Testis (tissue), 2 donors: ENCODE measurements at regions not wholly inside any gene's neighbourhood (a gene's known extent, or its start where the extent isn't known, plus 50 kb on each side); places are given as distances from the start of the nearest gene placed in this dataset.
A peak's percentile ranks its signal among the peaks of the same experiment; 100 is the strongest.

ENCODE experiments used
- DNase-seq: peaks from one replicate; pipeline ENCODE4 v3.0.0-alpha.2; 2019
- H3K27ac ChIP-seq, 2 donors: fragments of 200-600 bp; sonication (generic); one replicate each; pipeline ENCODE4 v1.5.1; 2019
- H3K27me3 ChIP-seq: fragments of 200-600 bp; sonication (generic); one replicate; pipeline ENCODE4 v1.5.1; 2019
- H3K36me3 ChIP-seq: fragments of 200-600 bp; sonication (generic); one replicate; pipeline ENCODE4 v1.5.1; 2017; ENCODE audit warnings: low read depth; ENCODE audit errors: missing control alignments
- H3K4me1 ChIP-seq: fragments of 200-600 bp; sonication (generic); one replicate; pipeline ENCODE4 v1.5.1; 2019
- H3K4me3 ChIP-seq, 2 donors: fragments of 200-600 bp; sonication (generic); one replicate each; pipeline ENCODE4 v1.5.1; 2017 to 2019
- H3K9me3 ChIP-seq: fragments of 200-600 bp; sonication (generic); one replicate; pipeline ENCODE4 v1.5.1; 2017
- POLR2A ChIP-seq: fragments of 450-650 bp; IDR thresholded peaks from one replicate; pipeline ENCODE4 v1.6.1; 2017; ENCODE audit warnings: antibody characterized with exemption, mild to moderate bottlenecking, moderate library complexity
- WGBS, 2 donors: methylation state at CpG; one replicate each; pipeline ENCODE4 v1.1.5; 2018; 5-methylcytosine and 5-hydroxymethylcytosine counted together
- intact Hi-C: fragments of 100-400 bp; cut with DNase I; formaldehyde crosslinking; loops from one replicate; pipeline ENCODE4 v1.15.1; 2023; ENCODE audit warnings: low total_unique reads
- TF ChIP-seq, protein P1 (sequence below), 3 experiments: fragments of 450-650 bp in 2 of 3; fragments of 200-600 bp in 1 of 3; sonication (generic) in 1 of 3; IDR thresholded peaks; one replicate each; pipeline ENCODE4 v1.5.1; 2016 to 2019; ENCODE audit warnings: antibody characterized with exemption in 3 of 3, mild to moderate bottlenecking in 2 of 3, moderate library complexity in 1 of 3

DNA sequence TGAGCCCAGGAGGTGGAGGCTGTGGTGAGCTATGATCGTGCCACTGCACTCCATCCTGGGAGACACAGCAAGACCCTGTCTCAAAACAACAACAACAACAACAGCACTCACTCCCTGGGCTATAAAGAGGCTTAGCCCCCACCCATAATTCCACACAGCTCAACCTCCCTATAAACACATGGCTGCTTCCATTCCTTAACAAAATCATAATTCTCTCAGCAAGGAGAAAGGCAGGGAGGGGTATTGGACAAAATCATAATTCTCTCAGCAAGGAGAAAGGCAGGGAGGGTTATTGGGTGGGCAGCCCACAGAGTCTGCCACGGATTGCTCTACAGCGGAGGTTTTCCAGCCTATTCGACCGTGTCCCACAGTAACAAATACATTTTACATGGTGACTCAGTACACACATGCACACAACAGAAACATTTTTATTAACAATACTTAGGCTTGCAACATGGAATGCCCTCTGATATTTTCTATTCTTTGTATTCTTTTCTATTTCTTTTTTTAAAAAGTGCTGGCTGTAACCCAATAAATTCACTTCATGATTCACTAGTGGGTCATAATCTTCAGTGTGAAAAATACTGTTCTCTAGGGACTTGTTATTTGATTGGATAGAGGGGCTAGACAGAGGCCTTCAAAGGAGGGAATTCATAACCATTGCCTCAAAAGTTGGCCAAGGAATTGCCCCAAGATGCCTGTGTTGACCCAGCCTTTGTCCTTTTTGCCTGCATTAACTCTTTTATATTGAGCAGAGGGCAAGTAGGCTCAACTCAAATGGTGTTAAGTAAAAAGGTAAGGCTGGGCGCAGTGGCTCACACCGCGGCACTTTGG, 50.6 kb upstream of the ZMYND8 start:
- H3K27ac ChIP-seq, result no peak overlapping the region
- intact Hi-C loops, result no loop called here

GRCh38 chr20:47411161-47411560, 54.7 kb upstream of the ZMYND8 start:
- Histone ChIP-seq H3K9me3 (no peaks in the 10 kb centered on the region), H3K4me1 (peaks cover 9% of the 10 kb centered on the region), H3K4me3 (no peak overlapping the region), H3K27me3 (no peaks in the 10 kb centered on the region), H3K27ac (peak overlapping the region; percentile 43 to 85), H3K36me3 (no peaks in the 10 kb centered on the region)
- intact Hi-C loops, result no loop called here
- TF ChIP-seq, protein P1, sequence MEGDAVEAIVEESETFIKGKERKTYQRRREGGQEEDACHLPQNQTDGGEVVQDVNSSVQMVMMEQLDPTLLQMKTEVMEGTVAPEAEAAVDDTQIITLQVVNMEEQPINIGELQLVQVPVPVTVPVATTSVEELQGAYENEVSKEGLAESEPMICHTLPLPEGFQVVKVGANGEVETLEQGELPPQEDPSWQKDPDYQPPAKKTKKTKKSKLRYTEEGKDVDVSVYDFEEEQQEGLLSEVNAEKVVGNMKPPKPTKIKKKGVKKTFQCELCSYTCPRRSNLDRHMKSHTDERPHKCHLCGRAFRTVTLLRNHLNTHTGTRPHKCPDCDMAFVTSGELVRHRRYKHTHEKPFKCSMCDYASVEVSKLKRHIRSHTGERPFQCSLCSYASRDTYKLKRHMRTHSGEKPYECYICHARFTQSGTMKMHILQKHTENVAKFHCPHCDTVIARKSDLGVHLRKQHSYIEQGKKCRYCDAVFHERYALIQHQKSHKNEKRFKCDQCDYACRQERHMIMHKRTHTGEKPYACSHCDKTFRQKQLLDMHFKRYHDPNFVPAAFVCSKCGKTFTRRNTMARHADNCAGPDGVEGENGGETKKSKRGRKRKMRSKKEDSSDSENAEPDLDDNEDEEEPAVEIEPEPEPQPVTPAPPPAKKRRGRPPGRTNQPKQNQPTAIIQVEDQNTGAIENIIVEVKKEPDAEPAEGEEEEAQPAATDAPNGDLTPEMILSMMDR (IDR thresholded peaks at IDR 0.05), result no peak
- no peak for TF ChIP-seq POLR2A
- DNase-seq, result peak; percentile 45
- WGBS, 2 donors, result 32 to 35% methylated on average over 5 of the region's 5 CpGs

More for the DNA sequence above, 50.6 kb upstream of the ZMYND8 start:
- DNase-seq, result no peak
- H3K4me3 ChIP-seq, result no peak overlapping the region
- H3K36me3 ChIP-seq, result no peaks in the 10 kb centered on the region
- H3K9me3 ChIP-seq, result no peaks in the 10 kb centered on the region
- TF ChIP-seq POLR2A, result no peak
- TF ChIP-seq, protein P1 (IDR thresholded peaks at IDR 0.05), result no peak
- peaks cover 9% of the 10 kb centered on the region for H3K4me1 ChIP-seq
- WGBS, 2 donors, result 83 to 89% methylated on average over 8 of the region's 8 CpGs
- H3K27me3 ChIP-seq, result no peaks in the 10 kb centered on the region

DNA sequence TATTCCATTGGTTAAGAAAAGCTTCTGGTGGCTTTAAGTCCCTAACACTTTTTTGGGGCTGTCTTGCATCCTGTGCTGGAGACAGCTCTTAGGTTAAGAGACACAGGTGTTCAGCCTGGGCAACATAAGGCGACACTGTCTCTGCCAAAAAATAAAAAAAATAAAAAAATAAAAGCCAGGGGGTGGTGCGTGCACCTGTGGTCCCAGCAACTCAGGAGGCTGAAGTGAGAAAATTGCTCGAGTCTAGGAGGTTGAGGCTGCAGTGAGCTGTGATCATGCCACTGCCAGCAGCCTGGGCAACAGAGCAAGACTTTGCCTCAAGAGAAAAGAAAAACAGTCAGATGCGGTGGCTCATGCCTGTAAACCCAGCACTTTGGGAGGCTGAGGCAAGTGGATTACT, 55.6 kb upstream of the ZMYND8 start:
- no peak overlapping the region for H3K4me3 ChIP-seq
- no peaks in the 10 kb centered on the region for H3K9me3 ChIP-seq
- no peak for TF ChIP-seq POLR2A
- TF ChIP-seq, protein P1 (IDR thresholded peaks at IDR 0.05), result no peak
- peaks cover 9% of the 10 kb centered on the region for H3K4me1 ChIP-seq
- H3K27me3 ChIP-seq, result no peaks in the 10 kb centered on the region
- intact Hi-C loops, result no loop called here
- DNase-seq, result no peak
- peak overlapping the region in 1 of 2 donors; percentile 85 for H3K27ac ChIP-seq
- H3K36me3 ChIP-seq, result no peaks in the 10 kb centered on the region
- 86 to 92% methylated on average over 4 of the region's 4 CpGs for WGBS, 2 donors

GRCh38 chr20:47413189-47413588, 56.7 kb upstream of the ZMYND8 start:
- WGBS, 2 donors, result 90 to 91% methylated on average over 8 of the region's 8 CpGs
- no peaks in the 10 kb centered on the region for H3K9me3 ChIP-seq
- H3K27ac ChIP-seq, result no peak overlapping the region
- no peak overlapping the region for H3K4me3 ChIP-seq
- H3K4me1 ChIP-seq, result peaks cover 6% of the 10 kb centered on the region
- no peaks in the 10 kb centered on the region for H3K27me3 ChIP-seq
- no peak for TF ChIP-seq POLR2A
- TF ChIP-seq, protein P1 (IDR thresholded peaks at IDR 0.05), result no peak
- no peaks in the 10 kb centered on the region for H3K36me3 ChIP-seq
- intact Hi-C loops, result no loop called here
- DNase-seq, result no peak
